ENCODE measurements at regions not wholly inside any gene's neighbourhood (a gene's known extent, or its start where the extent isn't known, plus 50 kb on each side); places are given as distances from the start of the nearest gene placed in this dataset.

- Histone ChIP-seq H3K27ac (no peak overlapping the region), H3K36me3 (no peaks in the 10 kb centered on the region), H3K27me3 (no peaks in the 10 kb centered on the region), H3K4me1 (ENCODE audit: low read depth) (no peaks in the 10 kb centered on the region), H3K4me3 (no peak overlapping the region), H3K9me3 (ENCODE audit: low read depth) (no peaks in the 10 kb centered on the region)
- no peak for TF ChIP-seq CTCF (IDR thresholded peaks at IDR 0.05; ENCODE audit: low read depth, low read length)
- DNase-seq (ENCODE audit: low read depth in 1 of 2, low spot score in 1 of 2), result no peak
Observed at GRCh38 chr11:95650276-95650675, 139.3 kb downstream of the FAM76B start.

GRCh38 chr11:95647871-95648270, 141.7 kb downstream of the FAM76B start:
- H3K4me1 ChIP-seq (ENCODE audit: low read depth), result no peaks in the 10 kb centered on the region
- H3K27me3 ChIP-seq, result no peaks in the 10 kb centered on the region
- H3K4me3 ChIP-seq, result no peak overlapping the region
- no peak for DNase-seq (ENCODE audit: low read depth in 1 of 2, low spot score in 1 of 2)
- no peaks in the 10 kb centered on the region for H3K36me3 ChIP-seq
- no peak for TF ChIP-seq CTCF (IDR thresholded peaks at IDR 0.05; ENCODE audit: low read depth, low read length)
- no peak overlapping the region for H3K27ac ChIP-seq
- H3K9me3 ChIP-seq (ENCODE audit: low read depth), result no peaks in the 10 kb centered on the region

DNA sequence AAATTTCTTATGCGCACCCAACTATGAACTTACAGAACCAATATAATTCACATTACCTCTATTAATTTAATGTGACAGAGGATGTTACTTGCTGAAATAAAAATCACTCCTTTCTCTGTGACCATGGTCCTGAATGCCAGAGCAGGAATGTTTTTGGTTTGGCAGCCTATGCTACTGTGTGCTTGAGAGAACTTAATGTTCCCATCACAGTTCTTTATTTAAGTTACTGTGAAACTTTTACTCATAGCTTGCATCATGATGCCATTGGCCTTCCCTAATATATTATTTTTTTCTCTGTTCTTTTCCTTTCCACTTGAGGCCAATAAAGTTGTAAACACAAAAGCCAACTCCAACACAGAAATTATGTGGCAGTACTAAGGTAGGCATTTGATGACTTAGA, 142.2 kb downstream of the FAM76B start:
- DNase-seq (ENCODE audit: low read depth in 1 of 2, low spot score in 1 of 2), result peak in 1 of 2 donors; percentile 60
- H3K27me3 ChIP-seq, result no peaks in the 10 kb centered on the region
- H3K27ac ChIP-seq, result no peak overlapping the region
- H3K9me3 ChIP-seq (ENCODE audit: low read depth), result no peaks in the 10 kb centered on the region
- H3K4me1 ChIP-seq (ENCODE audit: low read depth), result no peaks in the 10 kb centered on the region
- no peak for TF ChIP-seq CTCF (IDR thresholded peaks at IDR 0.05; ENCODE audit: low read depth, low read length)
- H3K36me3 ChIP-seq, result no peaks in the 10 kb centered on the region
- no peak overlapping the region for H3K4me3 ChIP-seq

DNA sequence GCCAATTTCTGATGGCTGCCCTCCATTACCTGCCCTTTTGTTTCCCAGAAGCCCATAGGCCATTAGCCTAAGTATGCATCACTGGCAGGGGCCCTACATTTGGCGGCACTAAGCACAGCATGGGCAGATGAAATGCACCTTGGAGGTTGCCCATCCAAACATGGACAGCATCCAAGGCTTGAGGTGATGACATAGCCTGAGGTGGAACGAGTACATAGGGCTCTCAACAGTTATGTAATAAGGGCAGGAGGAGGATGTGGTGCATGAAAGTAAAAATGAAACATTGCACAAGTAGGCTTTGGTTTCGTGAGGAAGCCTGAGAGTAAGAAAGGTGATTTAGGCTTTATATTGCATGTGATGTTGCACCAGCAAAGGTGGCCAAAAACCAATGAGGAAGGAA, 148.1 kb downstream of the FAM76B start:
- H3K27me3 ChIP-seq, result no peaks in the 10 kb centered on the region
- H3K27ac ChIP-seq, result no peak overlapping the region
- TF ChIP-seq CTCF (IDR thresholded peaks at IDR 0.05; ENCODE audit: low read depth, low read length), result no peak
- no peaks in the 10 kb centered on the region for H3K9me3 ChIP-seq (ENCODE audit: low read depth)
- no peak for DNase-seq (ENCODE audit: low read depth in 1 of 2, low spot score in 1 of 2)
- H3K4me1 ChIP-seq (ENCODE audit: low read depth), result no peaks in the 10 kb centered on the region
- no peaks in the 10 kb centered on the region for H3K36me3 ChIP-seq
- no peak overlapping the region for H3K4me3 ChIP-seq

DNA sequence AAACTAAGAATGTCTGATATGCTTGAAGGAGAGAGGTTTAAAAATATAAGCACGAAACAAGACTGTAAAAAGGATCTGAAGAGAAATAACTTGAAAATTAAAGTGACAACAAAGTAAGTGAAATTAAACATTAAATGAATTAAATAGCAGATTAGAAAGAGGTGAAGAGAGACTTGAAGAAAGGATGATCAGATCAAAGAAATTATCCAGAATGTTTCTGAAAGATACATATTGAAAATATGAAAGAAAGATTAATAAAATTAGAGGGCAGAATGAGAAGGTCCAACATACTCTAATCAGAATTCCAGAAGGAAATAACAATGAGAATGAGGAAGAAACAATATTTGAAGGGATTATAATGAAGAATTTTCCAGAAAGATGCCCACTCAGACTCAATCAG, 151.1 kb downstream of the FAM76B start:
- DNase-seq (ENCODE audit: low read depth in 1 of 2, low spot score in 1 of 2), result no peak
- no peaks in the 10 kb centered on the region for H3K36me3 ChIP-seq
- no peak for TF ChIP-seq CTCF (IDR thresholded peaks at IDR 0.05; ENCODE audit: low read depth, low read length)
- no peaks in the 10 kb centered on the region for H3K4me1 ChIP-seq (ENCODE audit: low read depth)
- H3K27me3 ChIP-seq, result no peaks in the 10 kb centered on the region
- no peaks in the 10 kb centered on the region for H3K9me3 ChIP-seq (ENCODE audit: low read depth)
- H3K27ac ChIP-seq, result no peak overlapping the region
- no peak overlapping the region for H3K4me3 ChIP-seq
